Upper lobe of left lung (tissue), 6 donors: ENCODE measurements at regions not wholly inside any gene's neighbourhood (a gene's known extent, or its start where the extent isn't known, plus 50 kb on each side); places are given as distances from the start of the nearest gene placed in this dataset.
"Not testable (repeated sequence)": the region's sequence is repeated elsewhere in the genome, so short reads cannot be mapped to it uniquely, and the experiment has no call there.

Source experiments
- ATAC-seq, 2 donors: fragments of 200-7000 bp; cut with Tn5 transposase; one replicate each; pipeline ENCODE4 v1.9.1; 2022; ENCODE audit warnings: mild to moderate bottlenecking in 2 of 2, moderate library complexity in 2 of 2; ENCODE audit not compliant: low FRiP score in 2 of 2
- DNase-seq, 2 donors: peaks; one replicate each; pipeline ENCODE4 v3.0.0-alpha.2; 2019 to 2020
- H3K27ac ChIP-seq, 4 donors: fragments of 200-600 bp; sonication (generic); one replicate each; pipeline ENCODE4 v1.5.1; 2016 to 2019
- H3K27me3 ChIP-seq, 4 donors: fragments of 200-600 bp; sonication (generic); one replicate each; pipeline ENCODE4 v1.5.1; 2017 to 2019
- H3K36me3 ChIP-seq, 4 donors: fragments of 200-600 bp; sonication (generic); one replicate each; pipeline ENCODE4 v1.5.1; 2016 to 2019
- H3K4me1 ChIP-seq, 4 donors: fragments of 200-600 bp; sonication (generic); one replicate each; pipeline ENCODE4 v1.5.1; 2018 to 2019
- H3K4me3 ChIP-seq, 4 donors: fragments of 200-600 bp; sonication (generic); one replicate each; pipeline ENCODE4 v1.5.1; 2017 to 2019; ENCODE audit warnings: mild to moderate bottlenecking in 2 of 4, moderate library complexity in 1 of 4
- H3K9me3 ChIP-seq, 4 donors: fragments of 200-600 bp; sonication (generic); one replicate each; pipeline ENCODE4 v1.5.1; 2018 to 2019
- CTCF ChIP-seq, 6 experiments: fragments of 450-650 bp in 4 of 6; fragments of 200-600 bp in 2 of 6; sonication (generic) in 2 of 6; IDR thresholded peaks; one replicate each; pipeline ENCODE4 v1.5.1; 2016 to 2019; ENCODE audit warnings: antibody characterized with exemption in 6 of 6
- EP300 ChIP-seq, 4 donors: sonication (generic); formaldehyde crosslinking; IDR thresholded peaks; one replicate each; pipeline ENCODE4 v1.5.1; 2017; ENCODE audit warnings: antibody characterized with exemption in 4 of 4, control low read depth in 2 of 4
- POLR2A ChIP-seq, 4 donors: fragments of 450-650 bp; IDR thresholded peaks; one replicate each; pipeline ENCODE4 v1.5.1; 2016 to 2017; ENCODE audit warnings: antibody characterized with exemption in 4 of 4, mild to moderate bottlenecking in 2 of 4
- POLR2AphosphoS5 ChIP-seq, 2 donors: sonication (generic); formaldehyde crosslinking; IDR thresholded peaks; one replicate each; pipeline ENCODE4 v1.5.1; 2017; ENCODE audit warnings: antibody characterized with exemption in 2 of 2
- WGBS, 2 donors: methylation state at CpG; one replicate each; pipeline ENCODE4 v1.1.5; 2017 to 2018; 5-methylcytosine and 5-hydroxymethylcytosine counted together
- donor health status: DM: no; HTN: no; CAD: no; lungs with moderate emphysema.
- donor health status: DM: no; HTN: yes; CAD: no; lungs with severe emphysema.

- Histone ChIP-seq H3K27ac (no peak overlapping the region), H3K4me3 (no peak overlapping the region), H3K36me3 (no peaks in the 10 kb centered on the region), H3K27me3 (no peaks in the 10 kb centered on the region), H3K4me1 (no peaks in the 10 kb centered on the region), H3K9me3 (peaks cover 0 to 5% (median 1%) of the 10 kb centered on the region in 4 donors)
- WGBS, 2 donors = 46 to 47% methylated on average over 7 of the region's 7 CpGs
- TF ChIP-seq CTCF (IDR thresholded peaks at IDR 0.05) = no peak
- TF ChIP-seq POLR2A (IDR thresholded peaks at IDR 0.05) = no peak
- no peak for TF ChIP-seq POLR2AphosphoS5 (IDR thresholded peaks at IDR 0.05)
- TF ChIP-seq EP300 (IDR thresholded peaks at IDR 0.05) = no peak
- ATAC-seq (no peak), DNase-seq (no peak)
Measured at GRCh38 chr12:124140944-124141486, 153.9 kb upstream of the RFLNA start.

- WGBS, 2 donors = 52 to 53% methylated on average over 3 of the region's 3 CpGs
- not testable (repeated sequence) for H3K27me3 ChIP-seq, H3K4me1 ChIP-seq, DNase-seq, ATAC-seq, H3K4me3 ChIP-seq, H3K36me3 ChIP-seq, H3K27ac ChIP-seq, H3K9me3 ChIP-seq
Measured at GRCh38 chr12:124141611-124142010, 153.3 kb upstream of the RFLNA start.

- H3K36me3 ChIP-seq = no peaks in the 10 kb centered on the region
- H3K4me3 ChIP-seq = no peak overlapping the region
- no peaks in the 10 kb centered on the region for H3K27me3 ChIP-seq
- peaks cover 0 to 5% (median 1%) of the 10 kb centered on the region in 4 donors for H3K9me3 ChIP-seq
- ATAC-seq (no peak), DNase-seq (no peak)
- H3K4me1 ChIP-seq = no peaks in the 10 kb centered on the region
- no peak overlapping the region for H3K27ac ChIP-seq
- WGBS, 2 donors = 93% methylated on average over 8 of the region's 8 CpGs
- no peak for TF ChIP-seq EP300 (IDR thresholded peaks at IDR 0.05)
- no peak for TF ChIP-seq POLR2AphosphoS5 (IDR thresholded peaks at IDR 0.05)
- no peak for TF ChIP-seq POLR2A (IDR thresholded peaks at IDR 0.05)
Measured at GRCh38 chr12:124142395-124143035, 152.4 kb upstream of the RFLNA start.

- 76 to 84% methylated on average over 5 of the region's 5 CpGs for WGBS, 2 donors
- Histone ChIP-seq H3K4me3 (no peak overlapping the region), H3K36me3 (no peaks in the 10 kb centered on the region), H3K4me1 (no peaks in the 10 kb centered on the region), H3K27ac (no peak overlapping the region), H3K27me3 (no peaks in the 10 kb centered on the region), H3K9me3 (peaks cover 0 to 5% (median 1%) of the 10 kb centered on the region in 4 donors)
- DNase-seq (peak in 1 of 2 donors; percentile 28), ATAC-seq (peak; percentile 39 to 84)
- no peak for TF ChIP-seq POLR2AphosphoS5 (IDR thresholded peaks at IDR 0.05)
- no peak for TF ChIP-seq POLR2A (IDR thresholded peaks at IDR 0.05)
- no peak for TF ChIP-seq EP300 (IDR thresholded peaks at IDR 0.05)
- TF ChIP-seq CTCF (IDR thresholded peaks at IDR 0.05) = no peak
Measured at GRCh38 chr12:124143726-124144125, 151.2 kb upstream of the RFLNA start.

GRCh38 chr12:124144531-124145194, 150.2 kb upstream of the RFLNA start:
- TF ChIP-seq POLR2A (IDR thresholded peaks at IDR 0.05) (no peak), EP300 (IDR thresholded peaks at IDR 0.05) (no peak), POLR2AphosphoS5 (IDR thresholded peaks at IDR 0.05) (no peak), CTCF (IDR thresholded peaks at IDR 0.05) (no peak)
- H3K36me3 ChIP-seq = no peaks in the 10 kb centered on the region
- H3K27ac ChIP-seq = no peak overlapping the region
- DNase-seq = no peak
- WGBS, 2 donors = 69 to 72% methylated on average over 9 of the region's 9 CpGs
- H3K9me3 ChIP-seq = peaks cover 0 to 5% (median 1%) of the 10 kb centered on the region in 4 donors
- no peak overlapping the region for H3K4me3 ChIP-seq
- H3K27me3 ChIP-seq = no peaks in the 10 kb centered on the region
- ATAC-seq = no peak
- H3K4me1 ChIP-seq = no peaks in the 10 kb centered on the region
